ENCODE measurements at regions not wholly inside any gene's neighbourhood (a gene's known extent, or its start where the extent isn't known, plus 50 kb on each side); places are given as distances from the start of the nearest gene placed in this dataset.

- peak; percentile 85 to 94 (median 90) for ATAC-seq
- Histone ChIP-seq H3K4me3 (no peak overlapping the region), H3K27me3 (no peaks in the 10 kb centered on the region), H3K27ac (peak overlapping the region in 2 of 10 donors; percentile 17 to 22), H3K4me1 (peaks cover 0 to 30% (median 14%) of the 10 kb centered on the region in 9 donors), H3K9me3 (no peaks in the 10 kb centered on the region), H3K36me3 (no peaks in the 10 kb centered on the region)
- TF ChIP-seq, protein P1, sequence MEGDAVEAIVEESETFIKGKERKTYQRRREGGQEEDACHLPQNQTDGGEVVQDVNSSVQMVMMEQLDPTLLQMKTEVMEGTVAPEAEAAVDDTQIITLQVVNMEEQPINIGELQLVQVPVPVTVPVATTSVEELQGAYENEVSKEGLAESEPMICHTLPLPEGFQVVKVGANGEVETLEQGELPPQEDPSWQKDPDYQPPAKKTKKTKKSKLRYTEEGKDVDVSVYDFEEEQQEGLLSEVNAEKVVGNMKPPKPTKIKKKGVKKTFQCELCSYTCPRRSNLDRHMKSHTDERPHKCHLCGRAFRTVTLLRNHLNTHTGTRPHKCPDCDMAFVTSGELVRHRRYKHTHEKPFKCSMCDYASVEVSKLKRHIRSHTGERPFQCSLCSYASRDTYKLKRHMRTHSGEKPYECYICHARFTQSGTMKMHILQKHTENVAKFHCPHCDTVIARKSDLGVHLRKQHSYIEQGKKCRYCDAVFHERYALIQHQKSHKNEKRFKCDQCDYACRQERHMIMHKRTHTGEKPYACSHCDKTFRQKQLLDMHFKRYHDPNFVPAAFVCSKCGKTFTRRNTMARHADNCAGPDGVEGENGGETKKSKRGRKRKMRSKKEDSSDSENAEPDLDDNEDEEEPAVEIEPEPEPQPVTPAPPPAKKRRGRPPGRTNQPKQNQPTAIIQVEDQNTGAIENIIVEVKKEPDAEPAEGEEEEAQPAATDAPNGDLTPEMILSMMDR (IDR thresholded peaks at IDR 0.05), result peak; percentile 47 to 89 (median 76)
- 7 to 8% methylated on average over 10 of the region's 10 CpGs for WGBS, 2 donors
- peak; percentile 66 to 80 for DNase-seq
- intact Hi-C loops (cut with DNase I), result loop anchor here (2.0 to 10.0 kb wide), 16 partner anchors 73 to 410 kb away; partner anchors contain the start of gene JADE1 (in 3 of the 10)
Measured at GRCh38 chr4:128454281-128454871, 166.8 kb upstream of the PGRMC2 start.

GRCh38 chr4:128452415-128452814, 164.8 kb upstream of the PGRMC2 start:
- Histone ChIP-seq H3K4me3 (no peak overlapping the region), H3K9me3 (no peaks in the 10 kb centered on the region), H3K4me1 (peaks cover 0 to 27% (median 14%) of the 10 kb centered on the region in 9 donors), H3K36me3 (no peaks in the 10 kb centered on the region), H3K27me3 (no peaks in the 10 kb centered on the region), H3K27ac (no peak overlapping the region)
- WGBS, 2 donors, result 72 to 83% methylated on average over 3 of the region's 3 CpGs
- intact Hi-C loops (cut with DNase I), result loop anchor here (5.0 to 10.0 kb wide), 14 partner anchors 75 to 412 kb away; partner anchors contain the start of gene JADE1 (in 3 of the 10)
- TF ChIP-seq, protein P1 (IDR thresholded peaks at IDR 0.05), result no peak
- DNase-seq (no peak), ATAC-seq (no peak)

GRCh38 chr4:128451270-128451905, 163.8 kb upstream of the PGRMC2 start:
- ATAC-seq (peak in 1 of 8 donors; percentile 19), DNase-seq (no peak)
- no peak overlapping the region for H3K27ac ChIP-seq
- WGBS, 2 donors, result 72 to 81% methylated on average over 7 of the region's 7 CpGs
- no peak overlapping the region for H3K4me3 ChIP-seq
- intact Hi-C loops (cut with DNase I), result loop anchor here (5.0 to 10.0 kb wide), 14 partner anchors 76 to 413 kb away; partner anchors contain the start of gene JADE1 (in 3 of the 10)
- TF ChIP-seq, protein P1 (IDR thresholded peaks at IDR 0.05), result no peak
- H3K36me3 ChIP-seq, result no peaks in the 10 kb centered on the region
- no peaks in the 10 kb centered on the region for H3K9me3 ChIP-seq
- peaks cover 0 to 21% (median 14%) of the 10 kb centered on the region in 9 donors for H3K4me1 ChIP-seq
- H3K27me3 ChIP-seq, result no peaks in the 10 kb centered on the region

- intact Hi-C loops (cut with DNase I), result loop anchor here (5.0 to 10.0 kb wide), 14 partner anchors 77 to 414 kb away; partner anchors contain the start of gene JADE1 (in 3 of the 10)
- TF ChIP-seq, protein P1 (IDR thresholded peaks at IDR 0.05), result no peak
- ATAC-seq (no peak), DNase-seq (no peak)
- Histone ChIP-seq H3K4me1 (peaks cover 0 to 21% (median 13%) of the 10 kb centered on the region in 9 donors), H3K27ac (no peak overlapping the region), H3K9me3 (peaks cover 0 to 3% (median 0%) of the 10 kb centered on the region in 11 donors), H3K36me3 (no peaks in the 10 kb centered on the region), H3K27me3 (no peaks in the 10 kb centered on the region), H3K4me3 (no peak overlapping the region)
- WGBS, 2 donors, result 81 to 88% methylated on average over 5 of the region's 5 CpGs
Measured at GRCh38 chr4:128450326-128451120, 162.9 kb upstream of the PGRMC2 start.

Data from heart right ventricle (tissue), 16 donors.